ENCODE measurements at regions not wholly inside any gene's neighbourhood (a gene's known extent, or its start where the extent isn't known, plus 50 kb on each side); places are given as distances from the start of the nearest gene placed in this dataset.
"Not testable (repeated sequence)": the region's sequence is repeated elsewhere in the genome, so short reads cannot be mapped to it uniquely, and the experiment has no call there.

DNA sequence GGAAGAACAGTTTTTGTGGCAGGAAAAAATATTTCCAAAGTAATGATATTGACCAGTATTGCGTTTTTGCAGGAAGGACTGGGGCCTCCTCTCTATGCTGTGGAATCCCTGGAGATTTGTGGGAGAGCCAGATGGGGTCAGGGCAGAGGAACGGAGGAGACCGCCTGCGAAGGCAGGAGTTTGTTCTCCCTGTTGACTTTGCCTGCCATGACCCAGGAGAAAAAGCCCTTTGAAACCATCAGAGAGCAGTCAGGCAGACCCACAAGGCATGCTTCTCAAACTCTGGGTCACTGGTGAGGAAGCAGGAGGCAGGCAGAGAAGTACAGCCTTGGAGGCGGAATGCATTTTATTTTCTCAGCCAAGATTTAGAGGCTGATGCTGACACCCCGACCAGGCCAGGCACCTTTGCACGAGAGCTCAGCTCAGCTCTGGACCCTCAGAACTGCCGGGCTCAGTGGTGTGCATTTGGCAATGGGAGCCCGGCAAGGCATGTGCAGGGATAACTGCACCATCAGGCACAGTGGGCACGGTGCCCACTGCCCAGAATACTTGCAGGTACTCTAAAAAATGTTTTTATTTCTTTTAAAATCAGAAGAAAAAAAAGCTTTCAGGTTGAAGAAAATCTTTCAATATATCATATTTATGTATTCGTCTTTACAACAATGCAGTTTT, 410.4 kb downstream of the RPS24 start:
- TF ChIP-seq CTCF (IDR thresholded peaks at IDR 0.05; ENCODE audit: poor library complexity, severe bottlenecking) = no peak
- H3K27ac ChIP-seq (ENCODE audit: poor library complexity, severe bottlenecking) = no peak overlapping the region
- no peak overlapping the region for H3K4me3 ChIP-seq (ENCODE audit: severe bottlenecking)
- no peaks in the 10 kb centered on the region for H3K4me1 ChIP-seq (ENCODE audit: insufficient read depth, poor library complexity, severe bottlenecking)
- no peaks in the 10 kb centered on the region for H3K27me3 ChIP-seq (ENCODE audit: insufficient read depth, poor library complexity, severe bottlenecking)
- no peaks in the 10 kb centered on the region for H3K36me3 ChIP-seq (ENCODE audit: low read depth)
- no peaks in the 10 kb centered on the region for H3K9me3 ChIP-seq (ENCODE audit: severe bottlenecking)
- DNase-seq (ENCODE audit: low spot score) (no peak), ATAC-seq (ENCODE audit: low read depth) (no peak)

- ATAC-seq (ENCODE audit: low read depth); H3K4me3 ChIP-seq (ENCODE audit: severe bottlenecking); H3K9me3 ChIP-seq (ENCODE audit: severe bottlenecking); H3K27me3 ChIP-seq (ENCODE audit: insufficient read depth, poor library complexity, severe bottlenecking); DNase-seq (ENCODE audit: low spot score); H3K4me1 ChIP-seq (ENCODE audit: insufficient read depth, poor library complexity, severe bottlenecking); H3K36me3 ChIP-seq (ENCODE audit: low read depth); H3K27ac ChIP-seq (ENCODE audit: poor library complexity, severe bottlenecking): not testable (repeated sequence)
These were observed 411.1 kb downstream of the RPS24 start for GRCh38 chr10:78444741-78445140.

DNA sequence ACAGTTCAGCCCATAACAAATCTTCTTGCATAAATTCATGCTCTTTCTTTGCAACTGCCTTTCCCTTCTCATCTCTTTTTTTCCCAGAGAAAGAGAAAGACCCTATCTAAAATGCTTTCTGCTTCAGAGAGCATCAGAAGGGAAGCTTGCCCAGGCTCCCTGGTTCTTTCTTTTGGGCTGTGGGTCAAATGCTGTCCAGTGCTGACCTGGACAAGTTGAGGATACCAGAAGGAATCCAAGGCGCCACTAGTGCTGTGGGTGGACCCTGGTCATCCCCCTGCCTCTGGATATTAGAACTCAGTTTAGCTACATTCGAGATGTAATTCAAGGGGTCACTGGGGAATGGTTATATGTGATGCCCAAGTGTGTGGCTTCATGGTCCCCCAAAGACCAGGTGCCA, 411.6 kb downstream of the RPS24 start:
- ATAC-seq (ENCODE audit: low read depth) = no peak

GRCh38 chr10:78448470-78448869, 414.8 kb downstream of the RPS24 start:
- no peak for DNase-seq (ENCODE audit: low spot score)
- no peaks in the 10 kb centered on the region for H3K9me3 ChIP-seq (ENCODE audit: severe bottlenecking)
- H3K27me3 ChIP-seq (ENCODE audit: insufficient read depth, poor library complexity, severe bottlenecking) = peaks cover 4% of the 10 kb centered on the region
- no peak for TF ChIP-seq CTCF (IDR thresholded peaks at IDR 0.05; ENCODE audit: poor library complexity, severe bottlenecking)
- no peaks in the 10 kb centered on the region for H3K4me1 ChIP-seq (ENCODE audit: insufficient read depth, poor library complexity, severe bottlenecking)
- H3K27ac ChIP-seq (ENCODE audit: poor library complexity, severe bottlenecking) = no peak overlapping the region
- no peak for ATAC-seq (ENCODE audit: low read depth)
- H3K4me3 ChIP-seq (ENCODE audit: severe bottlenecking) = no peak overlapping the region
- H3K36me3 ChIP-seq (ENCODE audit: low read depth) = no peaks in the 10 kb centered on the region

More for the DNA sequence above, 411.6 kb downstream of the RPS24 start:
- no peaks in the 10 kb centered on the region for H3K9me3 ChIP-seq (ENCODE audit: severe bottlenecking)
- no peaks in the 10 kb centered on the region for H3K36me3 ChIP-seq (ENCODE audit: low read depth)
- TF ChIP-seq CTCF (IDR thresholded peaks at IDR 0.05; ENCODE audit: poor library complexity, severe bottlenecking) = no peak
- H3K27ac ChIP-seq (ENCODE audit: poor library complexity, severe bottlenecking) = no peak overlapping the region
- peaks cover 4% of the 10 kb centered on the region for H3K27me3 ChIP-seq (ENCODE audit: insufficient read depth, poor library complexity, severe bottlenecking)
- DNase-seq (ENCODE audit: low spot score) = no peak
- H3K4me3 ChIP-seq (ENCODE audit: severe bottlenecking) = no peak overlapping the region
- no peaks in the 10 kb centered on the region for H3K4me1 ChIP-seq (ENCODE audit: insufficient read depth, poor library complexity, severe bottlenecking)

GRCh38 chr10:78448994-78449418, 415.3 kb downstream of the RPS24 start:
- no peak for DNase-seq (ENCODE audit: low spot score)

More at GRCh38 chr10:78448994-78449418, 415.3 kb downstream of the RPS24 start:
- Histone ChIP-seq H3K27ac (ENCODE audit: poor library complexity, severe bottlenecking) (no peak overlapping the region), H3K36me3 (ENCODE audit: low read depth) (no peaks in the 10 kb centered on the region), H3K4me1 (ENCODE audit: insufficient read depth, poor library complexity, severe bottlenecking) (no peaks in the 10 kb centered on the region), H3K9me3 (ENCODE audit: severe bottlenecking) (no peaks in the 10 kb centered on the region), H3K4me3 (ENCODE audit: severe bottlenecking) (no peak overlapping the region), H3K27me3 (ENCODE audit: insufficient read depth, poor library complexity, severe bottlenecking) (peaks cover 4% of the 10 kb centered on the region)
- TF ChIP-seq CTCF (IDR thresholded peaks at IDR 0.05; ENCODE audit: poor library complexity, severe bottlenecking) = no peak
- no peak for ATAC-seq (ENCODE audit: low read depth)
